NCI-H748 (cell line): ENCODE measurements at regions not wholly inside any gene's neighbourhood (a gene's known extent, or its start where the extent isn't known, plus 50 kb on each side); places are given as distances from the start of the nearest gene placed in this dataset.
"Not testable (repeated sequence)": the region's sequence is repeated elsewhere in the genome, so short reads cannot be mapped to it uniquely, and the experiment has no call there.

Source experiments
- DNase-seq: peaks from one replicate; lab custom pipeline; 2025; ENCODE audit not compliant: unreplicated experiment; lab: John Stamatoyannopoulos, UW

DNA sequence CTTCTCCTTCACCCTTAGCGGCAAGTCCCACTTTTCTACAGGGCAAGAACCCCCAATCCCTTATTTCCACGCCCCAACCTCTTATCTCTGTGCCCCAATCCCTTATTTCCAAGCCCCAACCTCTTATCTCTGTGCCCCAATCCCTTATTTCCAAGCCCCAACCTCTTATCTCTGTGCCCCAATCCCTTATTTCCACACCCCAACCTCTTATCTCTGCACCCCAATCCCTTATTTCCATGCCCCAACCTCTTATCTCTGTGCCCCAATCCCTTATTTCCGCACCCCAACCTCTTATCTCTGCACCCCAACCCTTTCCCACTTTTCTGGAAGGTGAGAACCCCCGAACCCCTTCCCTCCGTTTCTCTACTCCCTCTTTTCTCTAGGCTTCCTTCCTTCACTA lies 116.1 kb upstream of the GJE1 start:
- DNase-seq, result not testable (repeated sequence)

DNA sequence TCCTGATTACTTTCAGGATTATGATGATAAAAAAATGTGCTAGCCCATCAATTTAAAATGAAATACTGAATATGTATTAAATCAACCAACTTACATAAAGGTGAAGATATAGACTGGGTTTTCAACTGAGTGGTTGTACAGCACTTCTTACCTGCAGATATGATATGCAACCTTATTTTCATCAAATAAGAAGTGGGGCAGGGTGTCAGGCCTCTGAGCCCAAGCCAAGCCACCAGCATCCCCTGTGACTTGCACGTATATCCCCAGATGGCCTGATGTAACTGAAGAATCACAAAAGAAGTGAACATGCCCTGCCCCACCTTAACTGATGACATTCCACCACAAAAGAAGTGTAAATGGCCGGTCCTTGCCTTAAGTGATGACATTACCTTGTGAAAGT lies 117.3 kb upstream of the GJE1 start:
- DNase-seq, result not testable (repeated sequence)

DNA sequence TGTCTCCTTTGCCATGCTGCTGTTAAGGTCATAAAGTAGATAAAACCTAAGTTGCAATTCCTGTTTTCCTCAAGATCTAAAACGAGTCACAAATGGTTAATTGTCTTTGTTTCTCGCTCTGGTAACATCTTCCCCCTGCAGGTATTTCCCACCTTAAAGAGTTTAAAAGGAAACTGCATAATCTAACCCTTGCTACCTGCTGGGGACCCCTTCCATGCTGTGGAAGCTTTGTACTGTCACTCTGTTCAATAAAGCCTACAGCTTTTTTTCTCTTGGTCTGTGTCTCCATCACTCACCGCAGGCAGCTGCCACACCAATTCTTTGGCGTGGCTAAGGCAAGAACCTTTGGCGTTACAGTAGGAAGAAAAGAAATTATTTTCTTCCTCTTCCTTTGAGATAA lies 117.7 kb upstream of the GJE1 start:
- DNase-seq, result no peak

DNA sequence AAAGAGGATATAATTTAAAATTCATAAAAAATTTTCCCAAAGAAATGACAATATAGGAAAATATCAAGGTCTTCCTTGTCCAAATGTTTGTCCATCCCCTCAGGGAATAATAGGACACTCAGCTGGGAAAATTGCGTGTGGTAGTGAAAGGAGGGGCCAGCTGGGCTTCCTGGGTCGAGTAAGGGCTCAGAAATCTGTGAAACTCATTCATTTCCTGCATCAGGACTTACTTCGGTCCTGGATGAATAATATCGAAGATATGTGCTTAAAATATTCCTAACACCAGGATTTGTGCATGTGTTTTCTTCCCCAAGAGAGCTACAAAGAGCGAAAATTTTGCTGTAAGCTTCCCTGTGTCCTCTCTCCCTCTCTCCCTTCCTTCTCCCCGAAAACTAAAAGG lies 118.2 kb upstream of the GJE1 start:
- DNase-seq, result peak; percentile 7

DNA sequence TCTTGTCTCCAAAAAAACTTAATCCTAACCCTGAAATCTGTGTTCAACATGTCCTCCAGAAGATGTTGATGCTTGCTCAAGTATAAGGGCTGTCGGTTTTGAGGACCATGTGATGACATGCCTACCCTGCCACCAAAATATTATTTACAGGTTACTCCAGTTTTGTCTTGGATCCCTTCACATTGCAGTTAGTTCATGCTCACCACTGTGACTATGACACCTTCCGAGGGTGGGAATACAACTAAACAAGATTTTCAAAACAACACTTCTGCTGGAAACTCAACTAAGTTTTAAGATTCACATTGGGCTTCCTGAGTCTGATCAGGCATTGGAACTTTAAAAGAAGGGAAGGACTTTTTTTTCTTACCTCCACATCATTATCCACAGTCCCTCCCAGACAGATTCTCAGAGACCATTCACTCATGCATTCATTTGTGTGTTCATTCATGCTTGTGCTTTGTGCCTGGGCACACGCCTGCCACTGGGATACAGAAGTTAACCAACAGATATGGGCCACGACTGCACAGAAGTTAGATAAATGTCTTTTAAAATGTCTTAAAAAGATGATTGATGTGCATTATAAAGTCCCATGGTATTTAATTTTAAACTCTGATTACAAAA lies 118.7 kb upstream of the GJE1 start:
- DNase-seq, result no peak

DNA sequence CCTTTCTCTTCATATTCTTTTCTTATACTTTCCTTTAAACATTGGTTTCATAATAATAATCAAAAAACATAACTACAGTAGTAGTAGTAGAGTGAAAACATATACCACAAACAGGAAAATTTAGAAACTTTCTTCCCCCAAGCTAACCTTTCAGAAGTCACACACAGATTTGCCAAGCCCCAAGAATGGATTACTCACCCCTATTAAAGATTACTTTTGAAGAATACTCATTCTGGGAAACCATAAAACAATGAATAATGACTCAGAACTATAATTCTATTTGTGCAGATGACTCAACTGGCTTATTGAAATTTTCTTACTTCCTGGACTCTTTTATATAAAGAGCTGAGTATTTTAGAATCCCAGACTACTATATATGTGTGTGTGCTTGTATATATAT lies 119.4 kb upstream of the GJE1 start:
- DNase-seq, result no peak

DNA sequence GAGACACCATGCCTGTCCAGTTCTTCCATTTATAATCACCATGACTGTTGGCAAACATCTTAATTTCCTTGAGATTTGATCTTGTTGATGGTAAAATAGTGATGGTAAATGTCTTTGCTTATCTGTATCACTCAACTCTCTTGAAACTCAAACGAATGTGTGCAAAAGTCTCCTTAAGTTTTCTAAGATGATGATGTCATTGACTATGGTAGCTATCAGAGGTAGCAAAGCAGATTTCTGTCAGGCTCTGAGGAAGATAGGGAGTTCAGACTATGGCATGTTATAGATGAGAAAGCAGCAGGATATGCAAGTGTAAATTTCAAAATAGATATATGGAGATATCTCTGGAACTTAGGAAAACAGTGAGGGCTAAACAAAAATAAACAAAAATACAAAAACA lies 121.0 kb upstream of the GJE1 start:
- DNase-seq, result no peak

DNA sequence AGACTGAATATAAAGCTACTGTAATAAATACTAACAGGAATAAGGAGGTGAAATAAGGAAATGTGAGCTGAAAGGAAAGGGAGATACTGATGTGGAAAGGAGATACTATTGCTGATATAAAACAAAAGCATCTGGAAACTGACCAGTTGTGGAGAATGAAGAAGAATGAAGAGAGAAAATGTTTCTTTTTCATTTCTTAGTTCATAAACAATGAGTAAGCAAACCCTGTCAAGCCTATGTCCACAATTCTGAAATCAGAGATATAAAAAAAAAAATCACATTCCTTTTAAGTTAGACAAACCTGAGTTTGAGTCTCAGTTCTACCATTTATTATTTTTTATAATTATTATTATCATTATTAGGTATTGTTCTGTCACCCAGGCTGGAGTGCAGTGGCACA lies 121.6 kb upstream of the GJE1 start:
- DNase-seq, result no peak

DNA sequence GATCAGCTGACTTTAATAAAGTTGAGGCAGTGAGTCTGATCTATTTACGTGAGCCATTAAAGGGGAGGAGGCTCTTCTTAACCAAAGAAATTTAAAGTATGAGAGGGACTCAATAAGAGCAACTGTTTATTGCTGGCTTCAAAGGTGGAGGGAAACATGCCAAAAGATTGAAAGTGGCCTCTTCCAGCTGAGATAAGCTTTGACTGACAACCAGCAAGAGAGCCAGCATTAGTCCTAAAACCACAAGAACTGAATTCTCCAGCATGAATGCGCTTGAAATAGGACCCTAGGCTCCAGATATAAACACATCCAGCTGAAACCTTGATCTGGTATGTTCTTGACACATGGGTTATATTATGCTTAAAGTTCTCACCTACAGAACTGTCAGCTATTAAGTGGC lies 123.1 kb upstream of the GJE1 start:
- DNase-seq, result no peak

DNA sequence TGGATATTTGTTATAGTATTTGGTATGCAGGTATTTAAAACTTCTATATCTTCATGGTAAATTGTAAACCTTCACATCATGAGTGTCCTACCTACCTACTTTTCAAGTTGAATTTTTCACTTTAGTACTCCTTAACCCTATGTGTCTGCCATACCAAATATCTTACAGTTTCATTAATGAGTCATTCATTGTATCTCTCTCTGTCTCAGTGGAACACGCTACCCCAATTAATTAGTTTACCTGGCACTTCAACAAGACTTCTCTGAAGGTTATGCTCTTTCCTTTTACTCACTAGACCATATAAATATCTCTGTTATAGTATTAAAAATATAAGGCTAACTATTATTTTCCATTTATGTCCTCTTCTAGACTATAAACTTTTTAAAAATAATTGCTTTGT lies 123.9 kb upstream of the GJE1 start:
- no peak for DNase-seq

DNA sequence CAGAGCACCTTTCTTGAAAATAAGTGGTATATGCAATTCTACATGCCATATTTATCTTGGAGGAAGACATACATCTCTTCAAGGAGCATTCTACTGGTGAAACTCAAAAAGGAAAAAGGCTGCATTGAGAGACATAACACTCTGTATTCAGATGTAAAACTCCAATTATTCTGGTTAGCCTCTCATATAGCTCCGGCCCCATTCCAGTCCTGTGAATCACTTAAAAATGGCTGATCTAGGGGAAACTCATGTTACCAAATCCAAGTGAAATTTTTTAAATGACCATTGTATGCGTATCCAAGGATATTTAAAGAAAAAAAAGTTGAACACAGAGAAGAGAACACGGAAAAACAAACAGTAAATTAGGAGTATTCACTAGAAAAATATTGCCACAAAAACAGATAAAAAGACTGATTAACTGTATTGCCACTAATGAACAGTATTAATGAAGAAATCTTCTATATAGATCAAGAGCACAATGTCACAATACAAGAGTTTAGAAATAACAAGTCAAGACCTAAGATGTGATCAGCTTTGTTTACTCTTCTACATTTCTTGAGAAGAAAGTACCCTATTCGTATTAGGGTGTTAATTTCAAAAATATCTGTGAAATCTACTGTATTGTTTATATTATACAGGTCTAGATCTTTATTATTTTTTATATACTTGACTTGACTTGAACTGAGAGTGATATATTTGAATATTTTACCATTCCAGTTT lies 124.5 kb upstream of the GJE1 start:
- DNase-seq, result no peak

DNA sequence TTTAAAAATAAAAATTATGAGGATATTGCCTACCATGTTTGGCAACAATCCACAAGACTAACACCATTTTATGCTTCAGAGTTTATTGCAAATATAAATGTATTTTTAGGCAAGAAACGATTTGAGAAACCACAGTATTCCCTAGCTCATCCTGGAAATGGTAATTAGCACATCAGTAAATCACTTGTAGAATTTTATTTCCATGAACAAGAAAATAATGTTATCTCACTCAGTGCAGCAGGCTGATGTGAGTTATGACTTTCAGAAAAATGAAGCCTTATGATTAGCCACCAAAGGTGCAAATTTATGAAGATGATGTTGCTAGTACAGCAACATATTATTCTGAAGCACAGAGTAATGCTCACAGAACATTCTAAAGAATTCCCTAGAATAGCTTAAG lies 127.7 kb upstream of the GJE1 start:
- no peak for DNase-seq

DNA sequence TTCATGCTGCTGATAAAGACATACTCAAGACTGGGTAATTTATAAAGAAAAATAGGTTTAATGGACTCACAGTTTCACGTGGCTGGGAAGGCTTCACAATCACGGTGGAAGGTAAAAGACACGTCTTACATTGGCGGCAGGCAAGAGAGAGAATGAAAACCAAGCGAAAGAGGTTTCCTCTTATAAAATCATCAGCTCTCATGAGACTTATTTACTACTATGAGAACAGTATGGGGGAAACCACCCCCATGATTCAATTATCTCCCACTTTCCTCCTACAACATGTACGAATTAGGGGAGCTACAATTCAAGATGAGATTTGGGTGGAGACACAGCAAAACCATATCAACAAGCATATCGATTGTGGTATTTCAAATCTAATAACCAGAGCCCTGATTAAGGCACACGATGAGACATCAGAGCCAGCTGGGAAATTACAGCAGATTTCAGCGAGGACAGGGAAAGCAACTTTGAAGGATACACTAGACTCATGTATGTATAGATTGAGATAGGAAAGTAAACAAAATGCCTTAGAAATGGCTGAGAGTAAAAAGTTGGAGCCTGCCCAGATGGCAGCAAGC lies 129.8 kb upstream of the GJE1 start:
- DNase-seq, result peak; percentile 19

DNA sequence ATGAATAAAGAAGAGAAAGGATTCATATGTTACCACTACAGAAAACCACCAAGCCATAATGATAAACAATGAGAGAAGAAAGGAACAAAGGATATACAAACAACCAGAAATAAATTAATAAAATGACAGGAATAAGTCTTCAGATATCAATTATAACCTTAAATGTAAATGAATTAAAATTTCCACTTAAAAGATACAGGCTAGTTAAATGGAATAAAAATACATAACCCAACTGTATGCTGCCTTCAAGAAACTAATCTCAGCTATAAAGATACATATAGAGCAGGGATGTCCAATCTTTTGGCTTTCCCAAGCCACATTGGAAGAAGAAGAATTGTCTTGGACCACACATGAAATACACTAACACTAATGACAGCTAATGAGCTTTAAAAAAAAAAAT lies 135.9 kb upstream of the GJE1 start:
- no peak for DNase-seq

DNA sequence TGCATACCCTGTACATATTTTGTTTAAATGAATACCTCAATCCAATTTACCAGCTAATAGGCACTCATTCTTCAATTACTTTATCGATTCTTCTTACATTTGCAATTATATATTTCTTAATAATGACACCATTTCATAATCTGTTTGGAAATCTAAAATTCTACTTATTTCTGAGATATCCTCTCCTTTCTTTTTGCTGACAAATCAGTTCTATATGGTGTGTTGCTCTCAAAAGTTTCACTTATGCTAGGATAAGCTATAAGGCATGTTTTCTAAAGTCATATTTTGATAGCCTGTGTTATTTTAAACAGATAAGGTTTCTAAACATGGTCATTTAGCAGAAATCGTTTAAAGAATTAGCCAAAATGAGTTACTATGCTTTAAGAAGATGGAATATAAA lies 140.6 kb upstream of the GJE1 start:
- no peak for DNase-seq

DNA sequence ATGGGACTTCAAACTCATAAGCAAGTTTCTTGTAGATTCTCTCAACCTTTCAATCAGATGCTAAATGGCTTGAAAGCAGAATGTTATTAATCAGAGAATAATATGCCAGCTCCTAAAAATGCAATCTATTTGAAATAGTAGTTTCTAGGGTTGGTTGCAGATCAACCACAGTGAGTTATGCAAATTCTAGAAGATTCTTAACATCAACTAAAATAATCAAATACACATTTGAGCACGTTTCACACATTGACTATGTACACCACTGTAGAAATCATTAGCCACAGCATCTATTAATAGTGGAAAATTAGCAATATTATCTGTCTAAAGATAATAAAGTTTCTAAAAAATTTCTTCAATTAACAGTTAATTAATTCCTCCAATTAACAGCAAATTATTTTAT lies 141.9 kb upstream of the GJE1 start:
- DNase-seq, result no peak

DNA sequence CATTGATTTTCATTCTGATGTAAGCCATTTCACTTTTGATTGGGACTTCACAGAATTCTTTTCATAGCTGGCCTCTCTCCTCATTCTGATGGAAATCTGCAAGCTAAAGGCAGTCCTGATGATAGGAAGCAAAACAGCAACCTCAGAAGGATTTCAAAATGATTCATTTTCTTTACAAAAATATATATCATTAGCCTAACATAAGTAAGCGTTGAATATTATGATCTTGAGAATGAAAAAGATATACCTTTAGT lies 143.1 kb upstream of the GJE1 start:
- DNase-seq, result no peak

DNA sequence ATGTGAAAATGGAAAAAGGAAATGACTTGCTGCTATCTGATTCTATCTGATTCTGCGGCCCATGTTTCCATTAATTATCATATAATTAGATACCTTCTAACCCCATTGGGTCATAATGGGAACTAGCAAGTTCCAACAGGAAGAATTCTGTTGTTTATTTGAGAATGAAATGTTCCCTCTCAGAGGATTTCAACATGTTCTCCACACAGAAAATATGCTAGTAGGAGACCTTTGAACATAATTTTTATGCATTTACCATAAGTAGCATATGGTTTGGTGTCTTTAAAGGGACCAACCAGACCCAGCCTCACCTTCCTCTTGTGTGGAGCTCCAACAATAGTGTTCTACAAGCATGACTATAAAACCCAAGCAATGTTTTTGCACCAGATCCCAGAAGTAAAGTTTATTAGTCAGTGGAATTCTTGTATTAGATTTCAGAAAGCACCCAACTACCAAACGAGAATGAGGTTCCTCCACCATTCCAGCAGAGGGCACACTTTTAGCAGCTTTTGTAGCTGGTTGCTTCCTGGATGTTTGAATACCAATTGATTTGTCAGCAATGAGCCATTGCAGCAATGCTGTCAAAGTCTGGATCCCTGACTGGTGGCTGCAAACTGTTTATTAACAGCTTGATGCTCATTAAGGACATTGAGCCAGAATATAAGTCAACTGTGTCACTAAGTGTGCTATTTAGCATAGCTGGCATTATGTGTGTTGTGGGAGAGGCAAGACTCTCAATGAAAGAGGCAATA lies 143.6 kb upstream of the GJE1 start:
- DNase-seq, result peak; percentile 61

DNA sequence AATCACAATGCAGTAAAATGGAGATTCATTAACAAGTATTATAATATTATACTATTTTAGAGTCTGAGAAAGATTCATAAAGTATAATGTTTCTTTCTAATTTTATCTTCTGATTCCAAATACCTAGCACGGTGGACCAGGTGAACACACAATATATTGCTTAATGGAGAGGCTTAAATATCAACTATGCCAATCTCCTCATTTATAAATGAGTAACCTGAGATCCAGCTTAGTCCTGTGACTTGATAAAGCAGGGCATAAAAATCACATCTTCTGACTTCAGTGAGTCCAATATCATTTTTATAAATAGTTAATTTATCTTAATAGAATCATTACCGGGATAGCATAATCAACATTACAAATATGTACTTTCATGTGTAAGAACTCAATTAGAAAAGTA lies 144.4 kb upstream of the GJE1 start:
- no peak for DNase-seq

DNA sequence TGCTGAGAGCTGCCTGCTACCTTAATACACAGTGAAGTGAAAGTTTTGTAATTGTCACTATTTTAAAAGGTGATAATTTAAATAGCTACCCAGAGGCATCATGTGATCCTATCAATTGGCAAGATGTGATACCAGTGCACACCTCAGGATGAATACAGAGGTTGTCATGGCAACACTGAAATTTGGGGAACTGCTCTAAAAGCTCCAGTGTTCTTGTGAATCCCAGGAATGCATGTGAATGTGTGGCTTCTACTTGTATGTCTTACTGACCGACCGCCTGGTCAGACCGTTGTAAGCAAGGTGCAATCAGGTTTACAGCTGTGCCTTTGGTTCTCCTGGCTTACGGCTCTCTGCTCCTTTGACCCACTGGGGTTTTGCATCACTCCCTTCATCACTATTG lies 146.3 kb upstream of the GJE1 start:
- no peak for DNase-seq

DNA sequence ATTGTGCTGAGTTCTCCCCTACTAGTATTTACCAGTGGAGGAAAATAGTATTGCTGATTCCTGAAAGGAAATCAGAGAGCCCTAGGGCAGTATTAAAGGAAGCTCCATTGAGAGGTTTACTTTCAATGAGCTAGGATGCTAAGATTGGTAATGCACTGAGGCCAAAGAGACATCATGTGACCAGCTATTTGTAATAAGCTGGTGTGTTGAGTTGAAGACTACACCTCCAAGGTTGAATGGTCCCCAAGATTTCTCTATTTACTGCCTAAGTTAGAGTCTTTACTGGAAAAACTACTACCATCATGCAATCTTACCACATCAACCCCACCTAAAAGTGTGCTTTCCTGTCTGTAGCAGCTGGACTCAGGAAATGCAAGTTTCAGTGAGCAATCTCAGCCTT lies 151.5 kb upstream of the GJE1 start:
- DNase-seq, result no peak

DNA sequence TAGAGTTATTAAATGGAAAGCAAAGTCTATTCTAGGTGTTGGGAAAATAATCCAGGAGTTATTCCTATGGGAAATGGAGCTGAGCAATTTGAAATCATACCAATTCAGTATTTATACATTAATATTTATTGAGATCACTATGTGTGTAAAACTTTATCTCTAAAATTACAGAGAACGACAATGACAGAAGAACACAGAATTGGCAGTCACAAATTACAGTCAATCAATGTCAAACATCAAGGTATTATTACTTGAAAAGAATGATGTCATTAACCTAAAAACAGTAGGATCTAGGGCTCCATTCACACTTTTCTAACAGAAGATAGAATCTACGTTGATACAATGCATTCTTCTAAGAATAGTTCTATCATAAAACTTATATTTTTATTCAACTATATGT lies 154.9 kb upstream of the GJE1 start:
- no peak for DNase-seq
